Effector CD8-positive, alpha-beta T cell (primary cell): ENCODE measurements at regions not wholly inside any gene's neighbourhood (a gene's known extent, or its start where the extent isn't known, plus 50 kb on each side); places are given as distances from the start of the nearest gene placed in this dataset.

Experiments
- DNase-seq: peaks from one replicate; lab custom pipeline; 2025; lab: John Stamatoyannopoulos, UW

DNA sequence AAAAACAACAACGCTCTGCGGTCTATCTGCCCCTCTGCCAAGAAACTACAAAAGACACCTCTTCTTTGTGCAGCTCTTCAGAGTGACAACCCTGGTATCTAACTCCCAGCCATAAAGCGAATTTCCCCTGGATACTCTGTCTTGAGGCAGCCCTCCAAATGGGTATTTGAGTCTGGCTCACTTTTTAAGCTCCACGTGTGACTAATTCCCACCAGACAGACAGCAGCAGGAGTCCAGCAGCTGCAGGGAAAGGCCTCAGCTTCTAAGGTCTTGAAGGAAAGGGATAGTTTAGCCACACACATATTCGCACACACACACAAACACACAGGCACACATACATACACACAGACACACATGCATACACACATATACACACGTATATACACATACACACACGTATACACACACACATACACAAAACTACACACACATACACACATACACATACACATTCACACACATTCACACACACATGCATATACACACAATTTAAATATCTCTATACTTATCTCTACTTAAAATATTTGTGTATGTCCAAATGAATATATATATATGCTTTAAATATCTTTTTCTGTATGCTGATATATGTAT, 188.8 kb downstream of the TSHZ3 start:
- no peak for DNase-seq

DNA sequence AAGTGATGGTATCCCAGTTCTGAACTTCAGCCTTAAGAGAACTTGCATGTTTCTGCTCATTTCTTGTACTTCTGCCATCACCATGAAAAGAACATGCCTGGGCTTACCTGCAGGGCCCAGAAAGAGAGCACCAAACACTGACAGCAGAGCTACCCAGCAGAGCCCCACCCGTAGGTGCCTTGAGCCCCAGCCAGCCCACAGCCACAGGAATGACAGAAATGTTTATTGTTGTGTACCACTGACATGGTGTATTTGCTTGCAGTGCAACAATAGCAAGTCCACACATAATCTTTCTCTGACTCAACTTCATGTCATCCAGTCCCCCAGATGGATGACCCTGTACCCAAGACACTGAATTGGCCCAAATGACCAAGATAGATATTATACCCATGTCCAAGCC, 195.2 kb downstream of the TSHZ3 start:
- DNase-seq = no peak

DNA sequence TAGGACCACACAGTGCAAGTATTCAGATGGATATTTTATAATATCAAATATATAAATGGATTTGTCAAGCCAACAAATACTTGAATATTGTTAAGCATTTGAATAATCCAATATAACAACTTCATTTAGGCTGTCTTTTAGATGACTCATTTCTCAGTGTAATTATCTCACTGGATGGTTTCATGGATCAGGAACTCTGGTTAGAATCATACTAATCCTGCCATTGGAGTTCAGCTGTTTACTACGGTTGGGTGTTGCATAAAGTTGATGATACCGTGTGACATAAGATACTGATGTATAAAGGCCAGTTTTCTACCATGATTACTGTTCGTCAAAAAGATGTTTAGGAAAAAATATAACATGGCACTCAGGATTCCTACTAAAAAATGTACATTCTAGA, 196.3 kb downstream of the TSHZ3 start:
- no peak for DNase-seq

DNA sequence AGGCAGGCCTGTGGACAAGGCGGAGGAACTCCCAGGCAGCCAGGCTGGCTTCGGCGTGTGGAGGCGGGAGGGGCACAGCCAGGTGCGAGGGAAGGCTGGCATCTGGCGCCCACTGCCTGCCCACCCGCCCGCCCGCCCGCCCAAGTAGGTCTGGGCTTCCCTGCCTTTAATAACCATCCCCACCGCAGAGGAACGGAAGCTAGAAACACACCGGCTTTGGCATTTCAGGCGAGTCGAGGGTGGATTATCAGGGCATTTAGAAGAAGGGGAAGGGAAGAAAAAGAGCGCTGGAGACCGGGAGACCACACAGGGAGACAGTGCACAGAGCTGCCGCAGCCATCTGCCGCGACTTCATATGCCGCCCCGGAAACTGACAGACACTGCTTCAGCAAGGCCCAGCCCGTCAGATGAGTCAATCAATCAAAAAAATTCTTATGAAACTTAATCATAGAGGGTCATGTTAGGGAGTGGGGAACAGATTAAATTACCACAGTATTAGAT, 199.7 kb downstream of the TSHZ3 start:
- no peak for DNase-seq

DNA sequence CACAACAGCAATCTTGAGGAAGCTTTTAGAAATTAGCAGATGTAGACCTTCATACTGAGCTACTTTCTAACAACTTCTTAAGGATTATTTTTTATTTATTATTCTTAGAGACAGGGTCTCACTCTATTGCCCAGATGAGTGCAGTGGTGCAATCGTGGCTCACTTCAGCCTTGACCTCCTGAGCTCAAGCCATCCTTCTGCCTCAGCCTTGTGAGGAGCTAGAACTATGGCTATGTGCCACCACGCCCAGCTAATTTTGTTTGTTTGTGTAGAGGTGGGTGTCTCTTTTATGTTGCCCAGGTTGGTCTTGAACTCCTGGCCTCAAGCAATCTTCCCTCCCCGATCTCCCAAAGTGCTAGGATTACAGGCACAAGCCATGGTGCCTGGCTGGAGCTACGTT, 200.6 kb downstream of the TSHZ3 start:
- no peak for DNase-seq

DNA sequence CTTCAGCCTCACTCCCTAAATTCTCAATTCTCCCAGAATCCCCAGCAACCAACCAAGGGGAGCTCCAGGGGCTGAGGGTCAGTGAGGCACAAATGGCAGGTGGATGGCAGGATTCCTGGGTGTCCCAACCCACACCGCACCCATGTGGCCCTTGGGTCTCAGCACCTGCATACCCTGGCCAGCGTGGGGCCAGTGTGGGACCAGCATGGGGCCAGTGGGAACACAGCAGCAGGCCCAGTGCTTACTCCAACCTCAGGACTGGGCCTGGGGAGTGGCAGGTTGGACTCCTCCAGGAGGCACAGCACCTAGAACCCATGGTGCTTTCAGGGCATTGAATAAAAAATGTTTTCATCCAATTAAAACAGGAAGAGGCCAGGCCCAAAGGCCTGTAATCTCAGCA, 202.0 kb downstream of the TSHZ3 start:
- DNase-seq = no peak

DNA sequence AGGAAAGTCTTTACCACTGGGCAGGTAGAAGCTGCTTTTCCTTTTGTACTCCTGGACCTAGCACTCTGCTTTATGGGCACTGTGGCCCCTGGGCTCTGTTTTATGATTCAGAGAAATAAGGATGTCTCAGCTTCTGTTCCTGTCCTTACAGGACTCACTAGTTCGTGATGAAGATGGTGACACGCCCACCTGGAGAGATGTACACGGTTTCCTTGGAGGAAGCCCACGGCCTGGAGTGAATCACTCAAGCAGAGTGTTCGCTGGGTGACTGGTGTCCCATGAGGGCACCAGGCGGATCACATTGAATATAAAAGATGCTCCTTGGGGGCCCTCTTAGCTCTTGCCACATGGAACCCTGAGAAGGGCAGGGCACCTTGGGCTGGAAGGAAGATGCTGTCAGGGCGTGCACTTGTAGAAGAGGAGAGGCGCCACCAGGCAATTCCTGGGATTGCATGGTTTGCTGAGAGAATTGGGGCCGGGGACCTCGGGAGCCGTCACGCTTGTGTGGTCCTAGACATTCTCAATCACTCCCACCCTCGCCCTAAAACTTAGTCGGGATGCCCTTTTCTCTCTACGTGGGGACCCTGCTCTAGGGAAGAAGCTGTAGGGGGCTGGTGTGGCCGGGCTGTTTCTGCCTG, 202.6 kb downstream of the TSHZ3 start:
- no peak for DNase-seq

DNA sequence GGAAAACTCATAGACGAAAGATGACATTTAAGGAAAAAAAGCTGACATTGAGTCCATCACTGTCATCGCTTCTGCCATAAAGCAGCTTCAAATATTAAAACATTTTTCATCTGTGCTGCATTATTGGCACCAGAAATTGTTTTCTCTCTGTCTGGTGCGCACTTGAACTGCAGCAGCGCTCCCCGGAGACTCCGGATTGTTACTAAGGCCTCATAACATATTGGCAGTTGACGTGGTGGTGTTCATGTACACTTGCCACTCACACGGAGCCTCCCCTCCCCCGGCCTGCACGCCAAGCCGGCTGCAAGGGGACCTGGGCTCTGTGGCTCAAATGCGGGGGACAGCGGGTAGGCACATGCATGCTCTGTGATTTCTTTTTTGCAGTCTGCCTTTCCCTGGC, 203.2 kb downstream of the TSHZ3 start:
- DNase-seq = no peak

DNA sequence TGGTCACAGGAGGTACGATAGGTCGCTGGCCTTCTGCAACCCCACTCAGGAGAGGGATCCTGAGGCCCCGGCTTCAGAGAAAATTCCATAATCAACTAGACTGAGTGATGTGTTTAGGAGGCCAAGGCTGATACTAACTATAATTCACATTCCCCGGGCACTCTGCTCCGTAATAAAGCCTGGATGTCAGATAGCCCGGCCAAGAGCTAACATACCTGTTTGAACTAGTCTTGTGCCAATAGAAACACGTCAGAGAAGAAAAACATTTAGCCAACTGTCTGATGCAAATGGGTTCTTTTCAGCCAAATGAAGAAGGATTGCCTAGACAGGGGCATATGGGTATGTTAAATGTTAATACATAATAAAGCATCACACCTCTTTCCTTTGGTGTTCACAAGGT, 204.2 kb downstream of the TSHZ3 start:
- no peak for DNase-seq

DNA sequence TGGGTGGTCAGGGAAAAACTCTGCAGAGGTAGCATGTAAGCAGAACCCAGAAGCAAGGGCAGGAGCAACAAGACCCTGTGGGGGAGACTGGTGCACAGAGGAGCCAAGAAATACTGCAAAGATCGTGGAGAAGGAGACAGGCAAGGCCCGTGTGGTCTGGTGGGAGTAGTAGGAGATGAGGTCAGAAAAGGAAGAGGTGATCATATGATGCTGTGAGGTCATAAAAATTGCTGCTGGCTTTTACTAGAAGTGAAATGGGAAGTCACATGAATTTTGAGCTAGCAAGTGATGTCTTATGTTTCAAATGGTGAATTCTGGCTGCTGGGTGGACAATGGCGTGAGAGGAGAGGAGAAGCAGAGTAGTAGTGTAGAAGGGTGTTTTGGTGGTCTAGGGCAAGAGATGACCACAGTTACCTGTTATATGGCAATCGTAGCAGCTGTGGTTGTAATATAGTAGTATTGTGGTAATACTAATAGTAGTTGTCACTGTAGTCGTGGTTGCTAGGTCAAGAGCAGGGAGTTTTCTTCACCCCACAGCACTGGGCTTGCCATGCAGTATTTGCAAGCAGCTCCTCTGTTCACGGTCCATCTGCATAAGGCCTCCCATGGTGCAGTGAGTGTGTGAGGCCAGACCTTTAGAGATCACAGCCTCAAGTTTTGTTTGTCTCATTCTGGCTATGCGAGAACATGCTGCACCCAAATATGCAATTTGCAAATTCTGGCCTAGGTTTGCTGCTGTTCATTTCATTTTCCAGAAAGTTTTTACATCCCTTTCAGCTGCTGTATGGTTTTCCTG, 205.0 kb downstream of the TSHZ3 start:
- no peak for DNase-seq

DNA sequence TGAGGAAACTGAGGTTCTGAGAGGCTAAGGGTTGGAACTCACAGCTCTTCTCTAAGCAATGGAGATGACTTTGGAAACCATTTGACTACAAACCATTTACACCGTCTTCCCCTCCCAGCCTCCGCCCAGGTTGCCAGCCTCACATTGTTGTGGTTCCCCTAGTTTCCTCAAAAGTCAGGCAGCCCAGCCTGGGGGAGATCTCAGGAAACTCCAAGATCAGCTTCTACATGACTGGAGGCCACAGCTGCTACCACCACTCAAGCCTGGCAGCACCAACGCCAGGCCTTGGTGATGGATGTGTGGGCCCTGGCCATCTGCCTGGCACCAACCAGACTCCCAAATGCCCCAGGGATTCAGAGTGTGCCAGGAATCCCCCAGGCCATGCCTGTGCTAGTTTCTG, 207.9 kb downstream of the TSHZ3 start:
- DNase-seq = no peak

DNA sequence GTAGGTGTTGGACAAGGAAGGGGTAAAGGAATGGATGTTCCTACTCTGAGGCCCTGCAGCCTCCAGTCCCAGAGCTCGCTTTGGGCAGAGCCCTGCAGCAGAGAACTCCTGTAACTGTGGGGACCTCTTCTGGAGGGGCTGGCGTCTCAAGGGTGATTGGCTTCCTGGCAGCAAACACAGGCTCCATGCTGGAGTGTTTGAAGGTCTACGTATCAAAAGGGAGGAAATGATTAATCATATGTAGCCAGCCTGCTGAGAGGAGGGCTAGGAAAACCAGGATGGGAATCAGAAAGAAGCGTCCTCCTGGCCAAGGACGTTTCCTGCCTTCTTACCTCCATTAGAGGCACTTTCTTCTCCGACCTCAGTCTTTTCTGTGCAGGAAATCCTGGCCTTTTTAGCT, 208.5 kb downstream of the TSHZ3 start:
- no peak for DNase-seq

DNA sequence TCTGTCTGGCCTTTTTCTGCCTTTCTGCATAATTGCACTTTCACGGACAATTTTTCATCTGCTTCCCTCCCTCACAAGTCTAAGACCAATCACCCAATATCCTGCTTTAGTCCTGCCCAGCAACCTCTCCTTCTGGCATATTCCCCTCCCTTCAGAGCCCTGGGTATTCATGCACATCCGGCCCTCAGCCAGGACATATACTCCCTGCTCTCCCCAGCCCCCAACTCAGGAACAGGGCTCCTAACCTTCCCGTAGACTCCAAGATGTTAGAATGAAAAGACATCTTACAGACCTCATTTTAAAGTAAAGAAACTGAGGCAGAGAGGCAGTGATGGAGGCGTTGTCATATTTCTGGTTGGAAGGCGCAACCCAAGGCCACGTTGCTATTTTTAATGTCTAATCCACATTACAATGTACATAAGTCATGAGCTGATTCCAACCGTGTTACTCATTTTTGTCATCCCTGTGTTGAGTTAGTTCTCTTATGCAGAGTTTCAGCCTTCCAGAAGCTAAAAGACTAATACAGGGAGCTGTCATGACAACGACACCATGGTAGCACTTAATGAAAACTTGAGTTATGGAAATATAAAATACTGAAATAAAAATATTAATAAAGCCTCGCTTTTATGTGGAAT, 209.2 kb downstream of the TSHZ3 start:
- no peak for DNase-seq

DNA sequence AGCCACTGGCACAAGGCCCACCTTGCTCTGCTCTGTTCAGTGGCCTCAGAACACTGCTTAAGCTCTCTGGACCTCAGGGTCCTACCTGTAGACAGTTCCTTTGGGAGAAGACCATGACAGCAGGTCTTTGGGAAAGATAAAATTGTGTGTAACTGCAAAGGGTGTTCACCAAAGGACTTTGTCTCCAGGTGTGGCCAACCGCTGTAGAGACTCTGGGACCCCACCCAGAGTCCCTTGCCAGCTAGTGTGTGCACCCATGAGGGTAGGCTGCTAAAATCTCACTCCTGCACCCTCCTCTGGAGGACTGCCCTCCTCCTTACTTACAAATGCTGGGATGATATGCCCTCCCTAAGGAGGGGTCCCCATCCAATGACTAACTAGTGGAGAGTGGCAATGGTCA, 211.2 kb downstream of the TSHZ3 start:
- DNase-seq = no peak

DNA sequence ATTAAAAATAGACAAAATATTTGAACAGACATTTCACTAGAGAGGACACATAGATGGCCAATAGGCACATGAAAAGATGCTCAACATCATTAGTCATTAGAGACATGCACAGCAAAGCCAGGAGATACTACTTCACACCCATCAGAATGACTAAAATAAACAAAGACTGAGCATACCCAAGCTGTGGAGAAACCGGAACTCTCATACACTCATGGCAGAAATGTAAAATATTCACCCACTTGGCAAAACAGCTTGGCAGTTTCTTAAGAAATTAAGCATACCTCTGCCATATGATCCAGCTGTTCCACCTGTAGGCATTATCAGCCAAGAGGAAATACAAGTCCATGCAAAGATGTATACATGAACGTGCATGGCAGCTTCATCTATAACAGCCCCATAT, 213.4 kb downstream of the TSHZ3 start:
- no peak for DNase-seq

DNA sequence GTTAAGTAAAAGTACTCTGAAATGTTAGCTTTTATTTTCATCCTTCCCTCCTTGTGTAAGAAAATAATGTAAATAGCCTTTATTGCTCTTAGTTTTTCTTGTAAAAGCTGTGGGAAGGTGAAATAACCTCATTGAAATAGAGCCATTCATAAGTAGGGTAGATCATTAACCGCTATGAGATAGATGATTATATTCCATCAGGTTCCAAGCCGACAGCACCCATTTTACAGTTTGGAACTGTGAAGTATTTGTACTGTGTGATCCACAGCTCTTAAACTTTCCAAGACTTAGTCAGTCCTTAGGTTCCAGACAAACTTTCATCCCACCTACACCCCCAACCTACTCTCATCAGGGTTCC, 216.5 kb downstream of the TSHZ3 start:
- DNase-seq = no peak

DNA sequence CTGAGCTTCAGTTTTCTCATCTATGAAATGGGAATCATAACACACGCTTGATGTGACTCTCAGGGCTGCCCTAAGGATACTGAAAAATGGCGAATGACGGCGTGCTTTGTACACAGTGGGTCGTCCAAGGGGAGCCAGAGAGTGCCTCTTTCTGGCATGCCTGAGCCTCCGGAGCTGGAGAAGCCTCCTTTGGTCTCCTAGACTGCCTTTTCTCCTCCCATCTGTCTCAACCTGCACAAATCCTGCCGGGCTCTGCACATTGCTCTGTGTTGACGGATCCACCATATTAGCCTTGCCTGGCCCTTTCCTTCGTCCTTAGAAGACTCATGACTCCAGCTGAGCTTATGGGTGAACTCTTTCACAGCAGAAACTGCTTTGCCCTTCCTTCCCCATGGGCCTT, 220.9 kb downstream of the TSHZ3 start:
- DNase-seq = no peak

DNA sequence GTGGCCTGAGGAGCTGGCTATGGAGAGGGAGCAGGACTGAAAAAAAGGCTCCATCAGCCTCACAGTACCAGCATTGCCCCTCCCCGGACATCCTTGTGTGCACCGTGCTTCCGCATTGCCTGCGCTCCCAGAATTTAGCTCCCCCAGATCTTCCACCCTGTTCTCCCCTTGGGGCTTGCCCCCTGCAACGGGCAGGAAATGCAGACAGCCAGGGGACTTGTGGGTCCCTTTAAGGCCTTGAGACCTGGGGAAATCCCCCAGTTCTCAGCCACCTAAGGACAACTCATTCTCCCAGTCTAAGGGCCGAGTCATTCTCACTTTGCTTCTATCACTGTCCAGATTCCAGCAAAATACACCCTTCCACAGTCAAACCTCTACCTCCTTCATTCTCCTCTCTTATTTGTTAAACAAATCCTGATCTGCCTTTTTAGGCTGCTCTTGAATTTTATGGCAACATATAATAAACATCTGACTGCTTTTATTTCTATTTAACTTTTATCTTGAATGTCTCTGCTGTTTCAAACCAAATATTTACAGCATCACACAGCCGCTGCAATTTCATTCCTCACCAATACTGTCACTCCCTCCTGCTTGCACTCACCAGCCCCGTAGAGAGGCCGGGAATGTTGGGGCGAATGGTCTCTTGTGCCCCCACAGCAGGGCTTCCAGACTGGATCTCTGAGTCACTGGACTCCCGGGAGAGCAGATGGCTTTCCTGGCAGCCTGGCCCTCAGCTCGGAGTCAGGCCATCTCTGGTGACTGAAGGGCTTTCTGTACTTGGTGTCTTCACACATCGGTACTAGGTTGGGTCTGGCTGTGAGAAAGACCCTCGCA, 221.9 kb downstream of the TSHZ3 start:
- no peak for DNase-seq

DNA sequence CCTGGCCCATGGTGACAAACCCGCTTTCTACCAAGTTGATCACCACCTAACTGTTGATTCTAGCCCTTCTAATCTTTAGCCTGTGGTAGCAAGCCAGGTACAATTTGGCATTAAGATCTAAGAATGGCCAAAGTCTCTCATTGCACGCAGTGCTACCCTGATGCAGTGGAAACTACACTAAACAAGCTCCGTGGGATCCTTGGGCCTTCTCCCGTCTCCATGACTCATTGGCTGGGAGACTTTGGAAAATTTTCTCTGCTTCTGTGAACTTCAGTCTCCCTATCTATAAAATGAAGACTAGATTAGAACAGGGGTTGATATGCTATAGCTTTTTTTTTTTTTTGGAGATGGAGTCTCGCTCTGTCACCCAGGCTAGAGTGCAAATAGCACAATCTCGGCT, 223.0 kb downstream of the TSHZ3 start:
- no peak for DNase-seq

DNA sequence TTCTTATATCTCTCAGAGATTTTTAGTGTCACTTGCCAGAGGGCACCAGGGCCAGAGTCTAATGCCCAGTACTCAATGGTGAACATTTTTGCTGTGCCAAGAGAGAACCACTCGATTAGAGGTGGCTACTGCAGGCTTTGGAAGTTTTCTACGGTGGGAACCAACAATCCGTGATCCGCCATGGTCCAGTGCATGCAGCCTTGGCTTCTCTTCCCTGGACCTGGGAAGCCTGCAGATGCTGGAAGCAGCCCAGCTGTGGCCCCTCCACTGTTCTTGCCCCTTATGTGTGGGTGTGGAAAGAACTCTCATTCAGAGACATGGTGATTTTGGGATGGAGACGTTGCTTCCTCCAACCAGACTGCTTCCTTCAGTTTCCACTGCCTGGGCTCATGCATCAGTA, 224.2 kb downstream of the TSHZ3 start:
- no peak for DNase-seq

DNA sequence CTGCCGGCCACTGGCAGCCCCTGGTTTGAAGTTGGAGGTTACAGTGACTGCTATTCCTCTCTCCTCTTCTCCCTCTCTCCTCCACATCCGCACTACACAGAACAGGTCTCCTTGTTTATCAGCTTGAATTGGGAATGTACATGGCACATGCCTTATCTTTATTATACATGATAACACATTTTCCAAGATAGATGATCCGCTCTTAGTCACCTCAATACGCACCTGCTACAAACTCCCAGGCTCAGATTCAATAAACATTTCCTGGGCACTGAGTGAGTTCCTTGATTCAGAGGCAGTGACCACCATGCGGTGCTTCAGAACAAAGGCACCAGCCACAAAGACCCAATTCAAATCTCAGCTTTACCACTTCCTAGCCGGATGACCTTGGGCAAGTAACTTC, 227.7 kb downstream of the TSHZ3 start:
- no peak for DNase-seq

DNA sequence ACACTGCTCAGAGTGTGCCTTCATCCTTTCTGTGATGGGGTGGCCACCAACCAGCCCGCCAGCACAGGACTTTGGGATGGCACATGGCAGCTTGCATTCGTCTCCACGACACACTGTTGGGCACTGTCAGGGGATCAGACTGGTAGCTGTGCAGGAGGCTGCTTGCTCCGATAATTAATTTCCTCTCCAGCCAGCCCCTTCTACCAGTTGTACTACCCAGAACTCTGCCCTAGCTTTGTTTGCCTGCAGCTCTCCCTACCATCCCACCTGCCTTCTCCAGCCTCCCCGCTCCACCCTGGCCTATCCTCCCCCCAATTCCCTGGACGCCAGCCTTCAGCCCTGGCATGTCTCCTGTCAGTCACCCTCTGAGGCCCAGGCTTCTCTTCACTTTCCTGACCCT, 228.3 kb downstream of the TSHZ3 start:
- DNase-seq = no peak
